OCI-LY1 (cell line): ENCODE measurements at regions not wholly inside any gene's neighbourhood (a gene's known extent, or its start where the extent isn't known, plus 50 kb on each side); places are given as distances from the start of the nearest gene placed in this dataset.

ENCODE experiments used
- CTCF ChIP-seq: fragments of 200-600 bp; sonication (generic), shearing (Covaris generic); IDR thresholded peaks from 2 replicates; pipeline ENCODE4 v1.5.1; 2017; ENCODE audit warnings: mild to moderate bottlenecking, antibody characterized with exemption, low read length, moderate library complexity, mixed read lengths
- EZH2 ChIP-seq: fragments of 200-600 bp; sonication (generic), shearing (Covaris generic); IDR thresholded peaks from 2 replicates; pipeline ENCODE4 v1.8.0; 2017; ENCODE audit warnings: borderline replicate concordance, mixed run types, mild to moderate bottlenecking, antibody characterized with exemption, low read length, moderate library complexity, mixed read lengths

DNA sequence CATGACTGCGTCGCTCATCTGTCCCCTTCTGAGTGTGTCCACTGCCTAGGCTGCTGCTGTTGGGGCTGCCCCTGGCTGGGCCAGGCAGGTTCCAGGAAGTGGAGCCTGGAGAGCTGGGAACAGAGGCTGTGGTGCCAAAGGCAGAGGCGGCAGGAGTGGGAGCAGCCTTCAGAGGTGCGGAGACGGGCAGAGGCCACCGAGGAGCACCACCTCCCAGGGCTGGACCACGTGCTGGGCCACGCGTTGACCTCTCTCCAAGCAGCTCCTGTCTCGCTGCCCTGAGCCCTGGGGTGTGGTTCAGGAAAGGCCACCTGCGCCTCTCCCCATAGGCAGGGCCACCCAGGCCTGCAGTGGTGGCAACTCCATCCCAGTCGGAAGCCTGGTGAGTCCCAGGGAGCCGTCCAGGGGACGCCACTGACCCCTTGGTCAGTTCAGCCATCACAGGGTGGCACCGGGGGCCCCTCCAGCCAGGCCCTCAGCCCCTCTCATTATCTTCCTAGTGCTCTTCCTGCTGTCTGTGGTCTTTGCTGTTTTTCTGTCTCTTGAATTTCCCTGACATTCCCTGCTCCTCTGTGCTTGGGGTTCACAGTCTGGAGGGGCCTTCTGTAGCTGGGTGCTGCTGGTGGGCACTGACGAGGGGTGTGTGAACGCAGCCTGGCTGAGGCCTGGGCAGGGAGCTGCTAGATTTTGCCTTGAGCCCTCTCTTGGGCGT lies 122.8 kb upstream of the HS6ST1 start:
- TF ChIP-seq CTCF (no peak), EZH2 (no peak)
